ENCODE measurements at regions not wholly inside any gene's neighbourhood (a gene's known extent, or its start where the extent isn't known, plus 50 kb on each side); places are given as distances from the start of the nearest gene placed in this dataset.

DNA sequence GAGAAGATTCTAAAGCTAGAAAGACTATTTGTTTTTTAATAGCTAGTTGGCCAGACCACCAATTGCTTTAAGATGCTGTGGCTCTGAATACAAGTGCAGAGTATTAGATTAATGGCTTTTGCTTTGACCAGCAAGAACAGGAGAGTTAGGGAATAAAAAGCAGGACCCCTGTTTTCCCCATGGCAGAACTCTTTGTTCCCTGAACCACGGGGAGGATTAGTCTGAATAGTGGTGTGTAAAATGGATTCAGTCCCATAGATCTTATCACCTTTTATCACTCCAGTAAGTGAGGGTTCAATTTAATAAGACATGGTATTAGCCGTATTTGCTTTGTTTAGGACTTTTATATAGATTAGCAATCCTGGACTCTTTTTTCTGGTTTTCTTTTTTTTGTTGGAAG is 562.6 kb upstream of the DPPA4 start:
- TF ChIP-seq, protein P1, sequence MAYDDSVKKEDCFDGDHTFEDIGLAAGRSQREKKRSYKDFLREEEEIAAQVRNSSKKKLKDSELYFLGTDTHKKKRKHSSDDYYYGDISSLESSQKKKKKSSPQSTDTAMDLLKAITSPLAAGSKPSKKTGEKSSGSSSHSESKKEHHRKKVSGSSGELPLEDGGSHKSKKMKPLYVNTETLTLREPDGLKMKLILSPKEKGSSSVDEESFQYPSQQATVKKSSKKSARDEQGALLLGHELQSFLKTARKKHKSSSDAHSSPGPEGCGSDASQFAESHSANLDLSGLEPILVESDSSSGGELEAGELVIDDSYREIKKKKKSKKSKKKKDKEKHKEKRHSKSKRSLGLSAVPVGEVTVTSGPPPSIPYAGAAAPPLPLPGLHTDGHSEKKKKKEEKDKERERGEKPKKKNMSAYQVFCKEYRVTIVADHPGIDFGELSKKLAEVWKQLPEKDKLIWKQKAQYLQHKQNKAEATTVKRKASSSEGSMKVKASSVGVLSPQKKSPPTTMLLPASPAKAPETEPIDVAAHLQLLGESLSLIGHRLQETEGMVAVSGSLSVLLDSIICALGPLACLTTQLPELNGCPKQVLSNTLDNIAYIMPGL (CRISPR knock-in tag; IDR thresholded peaks at IDR 0.05), result no peak
- TF ChIP-seq ZNF138 (CRISPR knock-in tag; conservative IDR thresholded peaks at IDR 0.05) (no peak), NFATC4 (CRISPR knock-in tag; IDR thresholded peaks at IDR 0.05) (no peak), EMX1 (CRISPR knock-in tag; IDR thresholded peaks at IDR 0.05) (no peak), IRF2 (CRISPR knock-in tag; IDR thresholded peaks at IDR 0.05; ENCODE audit: borderline replicate concordance, low read depth) (no peak), GABPB1 (CRISPR knock-in tag; IDR thresholded peaks at IDR 0.05) (no peak), ZNF232 (CRISPR knock-in tag; IDR thresholded peaks at IDR 0.05) (no peak)
- TF ChIP-seq, protein P2, sequence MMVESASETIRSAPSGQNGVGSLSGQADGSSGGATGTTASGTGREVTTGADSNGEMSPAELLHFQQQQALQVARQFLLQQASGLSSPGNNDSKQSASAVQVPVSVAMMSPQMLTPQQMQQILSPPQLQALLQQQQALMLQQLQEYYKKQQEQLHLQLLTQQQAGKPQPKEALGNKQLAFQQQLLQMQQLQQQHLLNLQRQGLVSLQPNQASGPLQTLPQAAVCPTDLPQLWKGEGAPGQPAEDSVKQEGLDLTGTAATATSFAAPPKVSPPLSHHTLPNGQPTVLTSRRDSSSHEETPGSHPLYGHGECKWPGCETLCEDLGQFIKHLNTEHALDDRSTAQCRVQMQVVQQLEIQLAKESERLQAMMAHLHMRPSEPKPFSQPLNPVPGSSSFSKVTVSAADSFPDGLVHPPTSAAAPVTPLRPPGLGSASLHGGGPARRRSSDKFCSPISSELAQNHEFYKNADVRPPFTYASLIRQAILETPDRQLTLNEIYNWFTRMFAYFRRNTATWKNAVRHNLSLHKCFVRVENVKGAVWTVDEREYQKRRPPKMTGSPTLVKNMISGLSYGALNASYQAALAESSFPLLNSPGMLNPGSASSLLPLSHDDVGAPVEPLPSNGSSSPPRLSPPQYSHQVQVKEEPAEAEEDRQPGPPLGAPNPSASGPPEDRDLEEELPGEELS (CRISPR knock-in tag; IDR thresholded peaks at IDR 0.05), result no peak
- TF ChIP-seq, protein P3, sequence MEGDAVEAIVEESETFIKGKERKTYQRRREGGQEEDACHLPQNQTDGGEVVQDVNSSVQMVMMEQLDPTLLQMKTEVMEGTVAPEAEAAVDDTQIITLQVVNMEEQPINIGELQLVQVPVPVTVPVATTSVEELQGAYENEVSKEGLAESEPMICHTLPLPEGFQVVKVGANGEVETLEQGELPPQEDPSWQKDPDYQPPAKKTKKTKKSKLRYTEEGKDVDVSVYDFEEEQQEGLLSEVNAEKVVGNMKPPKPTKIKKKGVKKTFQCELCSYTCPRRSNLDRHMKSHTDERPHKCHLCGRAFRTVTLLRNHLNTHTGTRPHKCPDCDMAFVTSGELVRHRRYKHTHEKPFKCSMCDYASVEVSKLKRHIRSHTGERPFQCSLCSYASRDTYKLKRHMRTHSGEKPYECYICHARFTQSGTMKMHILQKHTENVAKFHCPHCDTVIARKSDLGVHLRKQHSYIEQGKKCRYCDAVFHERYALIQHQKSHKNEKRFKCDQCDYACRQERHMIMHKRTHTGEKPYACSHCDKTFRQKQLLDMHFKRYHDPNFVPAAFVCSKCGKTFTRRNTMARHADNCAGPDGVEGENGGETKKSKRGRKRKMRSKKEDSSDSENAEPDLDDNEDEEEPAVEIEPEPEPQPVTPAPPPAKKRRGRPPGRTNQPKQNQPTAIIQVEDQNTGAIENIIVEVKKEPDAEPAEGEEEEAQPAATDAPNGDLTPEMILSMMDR (IDR thresholded peaks at IDR 0.05), result no peak
- TF ChIP-seq, protein P4, sequence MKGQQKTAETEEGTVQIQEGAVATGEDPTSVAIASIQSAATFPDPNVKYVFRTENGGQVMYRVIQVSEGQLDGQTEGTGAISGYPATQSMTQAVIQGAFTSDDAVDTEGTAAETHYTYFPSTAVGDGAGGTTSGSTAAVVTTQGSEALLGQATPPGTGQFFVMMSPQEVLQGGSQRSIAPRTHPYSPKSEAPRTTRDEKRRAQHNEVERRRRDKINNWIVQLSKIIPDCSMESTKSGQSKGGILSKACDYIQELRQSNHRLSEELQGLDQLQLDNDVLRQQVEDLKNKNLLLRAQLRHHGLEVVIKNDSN (CRISPR knock-in tag; IDR thresholded peaks at IDR 0.05), result no peak
- TF ChIP-seq, protein P5, sequence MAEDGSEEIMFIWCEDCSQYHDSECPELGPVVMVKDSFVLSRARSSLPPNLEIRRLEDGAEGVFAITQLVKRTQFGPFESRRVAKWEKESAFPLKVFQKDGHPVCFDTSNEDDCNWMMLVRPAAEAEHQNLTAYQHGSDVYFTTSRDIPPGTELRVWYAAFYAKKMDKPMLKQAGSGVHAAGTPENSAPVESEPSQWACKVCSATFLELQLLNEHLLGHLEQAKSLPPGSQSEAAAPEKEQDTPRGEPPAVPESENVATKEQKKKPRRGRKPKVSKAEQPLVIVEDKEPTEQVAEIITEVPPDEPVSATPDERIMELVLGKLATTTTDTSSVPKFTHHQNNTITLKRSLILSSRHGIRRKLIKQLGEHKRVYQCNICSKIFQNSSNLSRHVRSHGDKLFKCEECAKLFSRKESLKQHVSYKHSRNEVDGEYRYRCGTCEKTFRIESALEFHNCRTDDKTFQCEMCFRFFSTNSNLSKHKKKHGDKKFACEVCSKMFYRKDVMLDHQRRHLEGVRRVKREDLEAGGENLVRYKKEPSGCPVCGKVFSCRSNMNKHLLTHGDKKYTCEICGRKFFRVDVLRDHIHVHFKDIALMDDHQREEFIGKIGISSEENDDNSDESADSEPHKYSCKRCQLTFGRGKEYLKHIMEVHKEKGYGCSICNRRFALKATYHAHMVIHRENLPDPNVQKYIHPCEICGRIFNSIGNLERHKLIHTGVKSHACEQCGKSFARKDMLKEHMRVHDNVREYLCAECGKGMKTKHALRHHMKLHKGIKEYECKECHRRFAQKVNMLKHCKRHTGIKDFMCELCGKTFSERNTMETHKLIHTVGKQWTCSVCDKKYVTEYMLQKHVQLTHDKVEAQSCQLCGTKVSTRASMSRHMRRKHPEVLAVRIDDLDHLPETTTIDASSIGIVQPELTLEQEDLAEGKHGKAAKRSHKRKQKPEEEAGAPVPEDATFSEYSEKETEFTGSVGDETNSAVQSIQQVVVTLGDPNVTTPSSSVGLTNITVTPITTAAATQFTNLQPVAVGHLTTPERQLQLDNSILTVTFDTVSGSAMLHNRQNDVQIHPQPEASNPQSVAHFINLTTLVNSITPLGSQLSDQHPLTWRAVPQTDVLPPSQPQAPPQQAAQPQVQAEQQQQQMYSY (CRISPR knock-in tag; IDR thresholded peaks at IDR 0.05), result no peak
- TF ChIP-seq, protein P6, sequence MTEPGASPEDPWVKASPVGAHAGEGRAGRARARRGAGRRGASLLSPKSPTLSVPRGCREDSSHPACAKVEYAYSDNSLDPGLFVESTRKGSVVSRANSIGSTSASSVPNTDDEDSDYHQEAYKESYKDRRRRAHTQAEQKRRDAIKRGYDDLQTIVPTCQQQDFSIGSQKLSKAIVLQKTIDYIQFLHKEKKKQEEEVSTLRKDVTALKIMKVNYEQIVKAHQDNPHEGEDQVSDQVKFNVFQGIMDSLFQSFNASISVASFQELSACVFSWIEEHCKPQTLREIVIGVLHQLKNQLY (CRISPR knock-in tag; IDR thresholded peaks at IDR 0.05), result no peak
- TF ChIP-seq, protein P7, sequence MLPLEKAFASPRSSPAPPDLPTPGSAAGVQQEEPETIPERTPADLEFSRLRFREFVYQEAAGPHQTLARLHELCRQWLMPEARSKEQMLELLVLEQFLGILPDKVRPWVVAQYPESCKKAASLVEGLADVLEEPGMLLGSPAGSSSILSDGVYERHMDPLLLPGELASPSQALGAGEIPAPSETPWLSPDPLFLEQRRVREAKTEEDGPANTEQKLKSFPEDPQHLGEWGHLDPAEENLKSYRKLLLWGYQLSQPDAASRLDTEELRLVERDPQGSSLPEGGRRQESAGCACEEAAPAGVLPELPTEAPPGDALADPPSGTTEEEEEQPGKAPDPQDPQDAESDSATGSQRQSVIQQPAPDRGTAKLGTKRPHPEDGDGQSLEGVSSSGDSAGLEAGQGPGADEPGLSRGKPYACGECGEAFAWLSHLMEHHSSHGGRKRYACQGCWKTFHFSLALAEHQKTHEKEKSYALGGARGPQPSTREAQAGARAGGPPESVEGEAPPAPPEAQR (CRISPR knock-in tag; IDR thresholded peaks at IDR 0.05), result no peak
- TF ChIP-seq, protein P8, sequence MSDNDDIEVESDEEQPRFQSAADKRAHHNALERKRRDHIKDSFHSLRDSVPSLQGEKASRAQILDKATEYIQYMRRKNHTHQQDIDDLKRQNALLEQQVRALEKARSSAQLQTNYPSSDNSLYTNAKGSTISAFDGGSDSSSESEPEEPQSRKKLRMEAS (CRISPR knock-in tag; IDR thresholded peaks at IDR 0.05), result no peak

Measured in WTC11 (cell line).